ENCODE measurements at regions not wholly inside any gene's neighbourhood (a gene's known extent, or its start where the extent isn't known, plus 50 kb on each side); places are given as distances from the start of the nearest gene placed in this dataset.

- no peak for DNase-seq (ENCODE audit: low spot score in 2 of 2)
- Histone ChIP-seq H3K4me1 (no peaks in the 10 kb centered on the region), H3K27me3 (no peaks in the 10 kb centered on the region), H3K27ac (no peak overlapping the region), H3K9me3 (no peaks in the 10 kb centered on the region), H3K4me3 (no peak overlapping the region), H3K36me3 (no peaks in the 10 kb centered on the region)
- 70 to 76% methylated on average over 1 of the region's 1 CpG for WGBS, 2 donors
- TF ChIP-seq CTCF (IDR thresholded peaks at IDR 0.05) = no peak
- TF ChIP-seq EP300 (IDR thresholded peaks at IDR 0.05) = no peak
- no peak for TF ChIP-seq POLR2A (IDR thresholded peaks at IDR 0.05)
Observed at GRCh38 chr2:34534341-34534740, 935.2 kb upstream of the FAM98A start.

- no peaks in the 10 kb centered on the region for H3K9me3 ChIP-seq
- TF ChIP-seq POLR2A (IDR thresholded peaks at IDR 0.05) = no peak
- TF ChIP-seq CTCF (IDR thresholded peaks at IDR 0.05) = no peak
- TF ChIP-seq EP300 (IDR thresholded peaks at IDR 0.05) = no peak
- WGBS, 2 donors = 58 to 60% methylated on average over 3 of the region's 3 CpGs
- H3K36me3 ChIP-seq = no peaks in the 10 kb centered on the region
- no peaks in the 10 kb centered on the region for H3K27me3 ChIP-seq
- H3K4me3 ChIP-seq = no peak overlapping the region
- no peak overlapping the region for H3K27ac ChIP-seq
- H3K4me1 ChIP-seq = no peaks in the 10 kb centered on the region
- no peak for DNase-seq (ENCODE audit: low spot score in 2 of 2)
Observed at GRCh38 chr2:34533585-34534183, 934.6 kb upstream of the FAM98A start.

- Histone ChIP-seq H3K27me3 (no peaks in the 10 kb centered on the region), H3K27ac (no peak overlapping the region), H3K4me1 (no peaks in the 10 kb centered on the region), H3K9me3 (no peaks in the 10 kb centered on the region), H3K4me3 (no peak overlapping the region), H3K36me3 (no peaks in the 10 kb centered on the region)
- WGBS, 2 donors = 89 to 92% methylated on average over 1 of the region's 1 CpG
- DNase-seq (ENCODE audit: low spot score in 2 of 2) = no peak
- no peak for TF ChIP-seq EP300 (IDR thresholded peaks at IDR 0.05)
- TF ChIP-seq POLR2A (IDR thresholded peaks at IDR 0.05) = no peak
- no peak for TF ChIP-seq CTCF (IDR thresholded peaks at IDR 0.05)
Observed at GRCh38 chr2:34529965-34530364, 930.9 kb upstream of the FAM98A start.

GRCh38 chr2:34523958-34524514 is 924.9 kb upstream of the FAM98A start:
- peaks cover 0 to 11% (median 5%) of the 10 kb centered on the region in 4 donors for H3K9me3 ChIP-seq
- no peaks in the 10 kb centered on the region for H3K27me3 ChIP-seq
- H3K36me3 ChIP-seq = no peaks in the 10 kb centered on the region
- WGBS, 2 donors = 66 to 71% methylated on average over 3 of the region's 3 CpGs
- no peak for DNase-seq (ENCODE audit: low spot score in 2 of 2)
- H3K4me3 ChIP-seq = no peak overlapping the region
- no peak overlapping the region for H3K27ac ChIP-seq
- no peaks in the 10 kb centered on the region for H3K4me1 ChIP-seq
- no peak for TF ChIP-seq CTCF (IDR thresholded peaks at IDR 0.05)
- no peak for TF ChIP-seq POLR2A (IDR thresholded peaks at IDR 0.05)
- TF ChIP-seq EP300 (IDR thresholded peaks at IDR 0.05) = no peak

- Histone ChIP-seq H3K9me3 (peaks cover 0 to 17% (median 5%) of the 10 kb centered on the region in 4 donors), H3K27ac (no peak overlapping the region), H3K4me3 (no peak overlapping the region), H3K27me3 (no peaks in the 10 kb centered on the region), H3K36me3 (no peaks in the 10 kb centered on the region), H3K4me1 (no peaks in the 10 kb centered on the region)
- 80 to 87% methylated on average over 3 of the region's 3 CpGs for WGBS, 2 donors
- TF ChIP-seq CTCF (IDR thresholded peaks at IDR 0.05) (no peak), EP300 (IDR thresholded peaks at IDR 0.05) (no peak), POLR2A (IDR thresholded peaks at IDR 0.05) (no peak)
- no peak for DNase-seq (ENCODE audit: low spot score in 2 of 2)
Observed at GRCh38 chr2:34519659-34520058, 920.6 kb upstream of the FAM98A start.

Data from tibial nerve (tissue), 4 donors.